SK-N-SH (cell line): ENCODE measurements at regions not wholly inside any gene's neighbourhood (a gene's known extent, or its start where the extent isn't known, plus 50 kb on each side); places are given as distances from the start of the nearest gene placed in this dataset.

Source experiments
- CTCF ChIA-PET: fragments of 300-600, 350-600 bp; formaldehyde crosslinking; extraction: SDS; loops from one replicate; lab custom pipeline; 2021; lab: Yijun Ruan, JAX
- POLR2A ChIA-PET: fragments of 350-600 bp; sonication (Branson Sonifier 250); formaldehyde crosslinking; extraction: SDS; loops from one replicate; lab custom pipeline; 2020; ENCODE audit warnings: antibody characterized with exemption, inconsistent platforms; lab: Yijun Ruan, JAX
- DNase-seq: peaks from one replicate; pipeline ENCODE4 v3.0.0; 2012
- H2AFZ ChIP-seq: fragments of 200-600 bp; sonication (generic); 2 replicates; pipeline ENCODE4 v1.8.1; 2016; ENCODE audit warnings: antibody characterized with exemption, mild to moderate bottlenecking, low read depth
- H3F3A ChIP-seq: fragments of 200-600 bp; sonication (generic); replicated peaks from 2 replicates; pipeline ENCODE3; 2016; ENCODE audit warnings: antibody characterized with exemption, mild to moderate bottlenecking; ENCODE audit not compliant: insufficient read depth
- H3K27ac ChIP-seq, 2 experiments: fragments of 200-500 bp in 1 of 2; fragments of 200-600 bp in 1 of 2; sonication (Bioruptor generic) in 1 of 2; sonication (generic), shearing (Covaris generic) in 1 of 2; 2 replicates each; pipeline versions ENCODE4 v1.5.1 to v1.6.1; 2014 to 2016; ENCODE audit warnings: low read depth in 2 of 2, inconsistent platforms in 1 of 2, low read length in 1 of 2, mild to moderate bottlenecking in 1 of 2, mixed read lengths in 1 of 2
- H3K27me3 ChIP-seq: fragments of 200-600 bp; sonication (generic), shearing (Covaris generic); 2 replicates; pipeline ENCODE4 v1.6.1; 2016; ENCODE audit warnings: mixed run types; ENCODE audit not compliant: insufficient read depth
- H3K36me3 ChIP-seq, 2 experiments: fragments of 200-500 bp in 1 of 2; fragments of 200-600 bp in 1 of 2; sonication (Bioruptor generic) in 1 of 2; sonication (generic) in 1 of 2; replicated peaks in 1 of 2; 2 replicates each; pipeline versions ENCODE3 to v1.5.1; 2014 to 2016; ENCODE audit warnings: low read length in 1 of 2, mild to moderate bottlenecking in 1 of 2; ENCODE audit not compliant: insufficient read depth in 2 of 2, control insufficient read depth in 1 of 2
- H3K4me1 ChIP-seq, 2 experiments: fragments of 200-500 bp in 1 of 2; fragments of 200-600 bp in 1 of 2; sonication (Bioruptor generic) in 1 of 2; sonication (generic), shearing (Covaris generic) in 1 of 2; 2 replicates each; pipeline versions ENCODE4 v1.5.1 to v1.6.1; 2014 to 2016; ENCODE audit warnings: low read depth in 1 of 2, low read length in 1 of 2, mixed run types in 1 of 2; ENCODE audit not compliant: insufficient read depth in 2 of 2, control insufficient read depth in 1 of 2
- H3K4me2 ChIP-seq: fragments of 200-600 bp; sonication (generic), shearing (Covaris generic); 2 replicates; pipeline ENCODE4 v1.6.1; 2017; ENCODE audit warnings: mixed run types
- H3K4me3 ChIP-seq, 2 experiments: fragments of 200-500 bp in 1 of 2; fragments of 200-600 bp in 1 of 2; sonication (Bioruptor generic) in 1 of 2; sonication (generic), shearing (Covaris generic) in 1 of 2; 2 replicates each; pipeline versions ENCODE4 v1.5.1 to v1.8.1; 2014 to 2016; ENCODE audit warnings: low read depth in 2 of 2, inconsistent platforms in 1 of 2, low read length in 1 of 2, mild to moderate bottlenecking in 1 of 2, mixed read lengths in 1 of 2, moderate library complexity in 1 of 2
- H3K79me2 ChIP-seq: fragments of 200-600 bp; sonication (generic); 2 replicates; pipeline ENCODE4 v1.8.1; 2017; ENCODE audit warnings: mild to moderate bottlenecking; ENCODE audit not compliant: insufficient read depth
- H3K9ac ChIP-seq: fragments of 200-600 bp; sonication (generic); 2 replicates; pipeline ENCODE4 v1.6.1; 2017; ENCODE audit warnings: mixed run types
- H3K9me2 ChIP-seq: fragments of 200-600 bp; sonication (generic); 2 replicates; pipeline ENCODE4 v1.6.1; 2017; ENCODE audit warnings: mixed run types
- H3K9me3 ChIP-seq: fragments of 200-600 bp; sonication (generic); 2 replicates; pipeline ENCODE4 v1.6.1; 2017; ENCODE audit warnings: mixed run types, mild to moderate bottlenecking, moderate library complexity
- H4K20me1 ChIP-seq: fragments of 200-600 bp; sonication (generic); 2 replicates; pipeline ENCODE4 v1.6.1; 2017; ENCODE audit warnings: mild to moderate bottlenecking, mixed run types; ENCODE audit not compliant: insufficient read depth
- CHD2 ChIP-seq: fragments of 150-350 bp; IDR thresholded peaks from 2 replicates; pipeline ENCODE4 v1.6.1; 2018; ENCODE audit warnings: low read length; ENCODE audit not compliant: partially characterized antibody
- CTCF ChIP-seq: fragments of 200-600 bp; sonication (generic); IDR thresholded peaks from 2 replicates; pipeline ENCODE4 v1.6.1; 2017; ENCODE audit warnings: antibody characterized with exemption, mild to moderate bottlenecking, moderate library complexity
- ELF1 ChIP-seq: IDR thresholded peaks from 2 replicates; pipeline ENCODE4 v1.4.0; 2012
- FOXJ3 ChIP-seq: sonication (generic); formaldehyde crosslinking; IDR thresholded peaks from 2 replicates; pipeline ENCODE4 v1.5.1; 2020; ENCODE audit warnings: mild to moderate bottlenecking, missing genetic modification reagents
- GABPA ChIP-seq: IDR thresholded peaks from 2 replicates; pipeline ENCODE4 v1.4.0; 2012; ENCODE audit warnings: low read depth, mild to moderate bottlenecking
- GATA2 ChIP-seq: sonication (generic); formaldehyde crosslinking; IDR thresholded peaks from 2 replicates; pipeline ENCODE4 v1.5.0; 2020; ENCODE audit warnings: mild to moderate bottlenecking, missing genetic modification reagents
- JUND ChIP-seq: IDR thresholded peaks from 2 replicates; pipeline ENCODE4 v1.4.0; 2012
- NFIC ChIP-seq: IDR thresholded peaks from 2 replicates; pipeline ENCODE4 v1.4.0; 2012; ENCODE audit warnings: borderline replicate concordance
- POLR2AphosphoS5 ChIP-seq: IDR thresholded peaks from 2 replicates; pipeline ENCODE4 v1.6.1; 2012; ENCODE audit warnings: low read depth, low read length
- RCOR1 ChIP-seq: fragments of 150-350 bp; IDR thresholded peaks from 2 replicates; pipeline ENCODE4 v1.6.1; 2017; ENCODE audit warnings: antibody characterized with exemption, low read length
- REST ChIP-seq: IDR thresholded peaks from 2 replicates; pipeline ENCODE4 v1.6.1; 2012; ENCODE audit warnings: mild to moderate bottlenecking, low read depth, low read length, moderate library complexity
- RFX5 ChIP-seq: IDR thresholded peaks from 2 replicates; pipeline ENCODE4 v1.6.1; 2012; ENCODE audit warnings: mild to moderate bottlenecking, improper control_type of control experiment, low read length
- SMC3 ChIP-seq: IDR thresholded peaks from 2 replicates; pipeline ENCODE4 v1.6.1; 2012; ENCODE audit warnings: low read depth, low read length, improper control_type of control experiment
- TAF1 ChIP-seq: IDR thresholded peaks from 2 replicates; pipeline ENCODE4 v1.6.1; 2012; ENCODE audit warnings: low read depth, mild to moderate bottlenecking, low read length, moderate library complexity, borderline replicate concordance
- TCF12 ChIP-seq: IDR thresholded peaks from 2 replicates; pipeline ENCODE4 v1.4.0; 2012
- YY1 ChIP-seq: IDR thresholded peaks from 2 replicates; pipeline ENCODE4 v1.4.0; 2012; ENCODE audit warnings: low read depth, mild to moderate bottlenecking
- WGBS: methylation state at CpG from one replicate; pipeline ENCODE4 v1.1.6; 2017; ENCODE audit warnings: low lambda C conversion rate; 5-methylcytosine and 5-hydroxymethylcytosine counted together
- TF ChIP-seq, protein P1 (sequence below): IDR thresholded peaks from 2 replicates; pipeline ENCODE4; 2012
- TF ChIP-seq, protein P2 (sequence below): IDR thresholded peaks from 2 replicates; pipeline ENCODE4 v1.4.0; 2012; ENCODE audit warnings: low read depth, borderline replicate concordance
- TF ChIP-seq, protein P3 (sequence below): fragments of 150-350 bp; IDR thresholded peaks from 2 replicates; pipeline ENCODE4 v1.6.1; 2016; ENCODE audit warnings: mild to moderate bottlenecking, low read depth, low read length

GRCh38 chr3:87673132-87673531 lies 385.7 kb downstream of the CGGBP1 start:
- WGBS: 8% methylated on average over 4 of the region's 4 CpGs
- CTCF ChIA-PET: no interaction called here
- POLR2A ChIA-PET: no interaction called here

More at GRCh38 chr3:87673132-87673531, 385.7 kb downstream of the CGGBP1 start:
- Histone ChIP-seq H3K4me3 (no peak overlapping the region), H3K36me3 (no peaks in the 10 kb centered on the region), H4K20me1 (no peaks in the 10 kb centered on the region), H3K27ac (no peak overlapping the region), H2AFZ (no peak overlapping the region), H3K9ac (no peak overlapping the region), H3K79me2 (no peaks in the 10 kb centered on the region), H3K9me3 (no peaks in the 10 kb centered on the region), H3F3A (no peaks in the 10 kb centered on the region), H3K9me2 (no peaks in the 10 kb centered on the region), H3K27me3 (no peaks in the 10 kb centered on the region), H3K4me2 (no peak overlapping the region), H3K4me1 (no peaks in the 10 kb centered on the region)
- no peak for DNase-seq
- no peak for TF ChIP-seq FOXJ3 (CRISPR knock-in tag)
- TF ChIP-seq CHD2: no peak
- no peak for TF ChIP-seq SMC3
- no peak for TF ChIP-seq CTCF
- no peak for TF ChIP-seq GATA2 (CRISPR knock-in tag)
- TF ChIP-seq, protein P1, sequence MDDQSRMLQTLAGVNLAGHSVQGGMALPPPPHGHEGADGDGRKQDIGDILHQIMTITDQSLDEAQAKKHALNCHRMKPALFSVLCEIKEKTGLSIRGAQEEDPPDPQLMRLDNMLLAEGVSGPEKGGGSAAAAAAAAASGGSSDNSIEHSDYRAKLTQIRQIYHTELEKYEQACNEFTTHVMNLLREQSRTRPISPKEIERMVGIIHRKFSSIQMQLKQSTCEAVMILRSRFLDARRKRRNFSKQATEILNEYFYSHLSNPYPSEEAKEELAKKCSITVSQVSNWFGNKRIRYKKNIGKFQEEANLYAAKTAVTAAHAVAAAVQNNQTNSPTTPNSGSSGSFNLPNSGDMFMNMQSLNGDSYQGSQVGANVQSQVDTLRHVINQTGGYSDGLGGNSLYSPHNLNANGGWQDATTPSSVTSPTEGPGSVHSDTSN: no peak
- no peak for TF ChIP-seq TCF12
- no peak for TF ChIP-seq POLR2AphosphoS5
- TF ChIP-seq, protein P2, sequence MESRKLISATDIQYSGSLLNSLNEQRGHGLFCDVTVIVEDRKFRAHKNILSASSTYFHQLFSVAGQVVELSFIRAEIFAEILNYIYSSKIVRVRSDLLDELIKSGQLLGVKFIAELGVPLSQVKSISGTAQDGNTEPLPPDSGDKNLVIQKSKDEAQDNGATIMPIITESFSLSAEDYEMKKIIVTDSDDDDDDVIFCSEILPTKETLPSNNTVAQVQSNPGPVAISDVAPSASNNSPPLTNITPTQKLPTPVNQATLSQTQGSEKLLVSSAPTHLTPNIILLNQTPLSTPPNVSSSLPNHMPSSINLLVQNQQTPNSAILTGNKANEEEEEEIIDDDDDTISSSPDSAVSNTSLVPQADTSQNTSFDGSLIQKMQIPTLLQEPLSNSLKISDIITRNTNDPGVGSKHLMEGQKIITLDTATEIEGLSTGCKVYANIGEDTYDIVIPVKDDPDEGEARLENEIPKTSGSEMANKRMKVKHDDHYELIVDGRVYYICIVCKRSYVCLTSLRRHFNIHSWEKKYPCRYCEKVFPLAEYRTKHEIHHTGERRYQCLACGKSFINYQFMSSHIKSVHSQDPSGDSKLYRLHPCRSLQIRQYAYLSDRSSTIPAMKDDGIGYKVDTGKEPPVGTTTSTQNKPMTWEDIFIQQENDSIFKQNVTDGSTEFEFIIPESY: no peak
- TF ChIP-seq JUND: no peak
- no peak for TF ChIP-seq NFIC
- TF ChIP-seq REST: no peak
- no peak for TF ChIP-seq YY1
- TF ChIP-seq ELF1: no peak
- no peak for TF ChIP-seq TAF1
- TF ChIP-seq RCOR1: no peak
- TF ChIP-seq RFX5: no peak
- TF ChIP-seq, protein P3, sequence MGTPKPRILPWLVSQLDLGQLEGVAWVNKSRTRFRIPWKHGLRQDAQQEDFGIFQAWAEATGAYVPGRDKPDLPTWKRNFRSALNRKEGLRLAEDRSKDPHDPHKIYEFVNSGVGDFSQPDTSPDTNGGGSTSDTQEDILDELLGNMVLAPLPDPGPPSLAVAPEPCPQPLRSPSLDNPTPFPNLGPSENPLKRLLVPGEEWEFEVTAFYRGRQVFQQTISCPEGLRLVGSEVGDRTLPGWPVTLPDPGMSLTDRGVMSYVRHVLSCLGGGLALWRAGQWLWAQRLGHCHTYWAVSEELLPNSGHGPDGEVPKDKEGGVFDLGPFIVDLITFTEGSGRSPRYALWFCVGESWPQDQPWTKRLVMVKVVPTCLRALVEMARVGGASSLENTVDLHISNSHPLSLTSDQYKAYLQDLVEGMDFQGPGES: no peak
- TF ChIP-seq GABPA: no peak
